C4-2B (cell line): ENCODE measurements at regions not wholly inside any gene's neighbourhood (a gene's known extent, or its start where the extent isn't known, plus 50 kb on each side); places are given as distances from the start of the nearest gene placed in this dataset.

Experiments
- H3K27ac ChIP-seq: fragments of 450-650 bp; 2 replicates; pipeline ENCODE4 v1.5.1; 2017
- CTCF ChIP-seq: fragments of 450-650 bp; conservative IDR thresholded peaks from 2 replicates; pipeline ENCODE4 v1.5.1; 2017; ENCODE audit warnings: mild to moderate bottlenecking
- ZFX ChIP-seq: fragments of 450-650 bp; IDR thresholded peaks from 2 replicates; pipeline ENCODE4 v1.6.1; 2017

GRCh38 chr6:137769797-137770362, 97.2 kb upstream of the TNFAIP3 start:
- H3K27ac ChIP-seq = no peak overlapping the region
- TF ChIP-seq CTCF (no peak), ZFX (no peak)

GRCh38 chr6:137772541-137773250, 94.4 kb upstream of the TNFAIP3 start:
- no peak overlapping the region for H3K27ac ChIP-seq
- TF ChIP-seq ZFX (no peak), CTCF (no peak)

- no peak for TF ChIP-seq ZFX
- TF ChIP-seq CTCF = no peak
- no peak overlapping the region for H3K27ac ChIP-seq
Observed at GRCh38 chr6:137775227-137775626, 91.8 kb upstream of the TNFAIP3 start.

GRCh38 chr6:137775720-137776119, 91.3 kb upstream of the TNFAIP3 start:
- no peak overlapping the region for H3K27ac ChIP-seq
- no peak for TF ChIP-seq CTCF

- H3K27ac ChIP-seq = peak overlapping the region; percentile 24; the same call in 1 of the 2 replicates
- no peak for TF ChIP-seq CTCF
- no peak for TF ChIP-seq ZFX
Observed at GRCh38 chr6:137776256-137776655, 90.8 kb upstream of the TNFAIP3 start.

GRCh38 chr6:137776786-137777686, 90.0 kb upstream of the TNFAIP3 start:
- no peak; the same call in 1 of the 2 replicates for TF ChIP-seq CTCF
- TF ChIP-seq ZFX = no peak
- no peak overlapping the region for H3K27ac ChIP-seq

- TF ChIP-seq CTCF (no peak), ZFX (no peak)
- no peak overlapping the region for H3K27ac ChIP-seq
Observed at GRCh38 chr6:137777687-137778075, 89.4 kb upstream of the TNFAIP3 start.
